Body of pancreas (tissue), 4 donors: ENCODE measurements at regions not wholly inside any gene's neighbourhood (a gene's known extent, or its start where the extent isn't known, plus 50 kb on each side); places are given as distances from the start of the nearest gene placed in this dataset.
A peak's percentile ranks its signal among the peaks of the same experiment; 100 is the strongest.
"Not testable (repeated sequence)": the region's sequence is repeated elsewhere in the genome, so short reads cannot be mapped to it uniquely, and the experiment has no call there.

Experiments
- ATAC-seq: fragments of 150-250 bp; one replicate; pipeline ENCODE4 v1.9.1; 2016
- DNase-seq, 4 donors: peaks; one replicate each; pipeline ENCODE4 v3.0.0-alpha.2; 2019
- H3K27ac ChIP-seq, 4 donors: fragments of 200-600 bp; sonication (generic); 1 replicate in 3 of 4; 2 replicates in 1 of 4; pipeline versions ENCODE4 v1.5.1 to v1.6.1; 2016 to 2019; ENCODE audit warnings: mild to moderate bottlenecking in 1 of 4, mixed read lengths in 1 of 4, moderate library complexity in 1 of 4
- H3K27me3 ChIP-seq, 2 donors: fragments of 200-600 bp; sonication (generic); one replicate each; pipeline ENCODE4 v1.6.0; 2016; ENCODE audit warnings: mild to moderate bottlenecking in 1 of 2
- H3K36me3 ChIP-seq, 2 donors: fragments of 200-600 bp; sonication (generic); replicated peaks in 1 of 2; 2 replicates each; pipeline ENCODE4 v1.5.1; 2016; ENCODE audit warnings: low read depth in 2 of 2; ENCODE audit not compliant: insufficient read depth in 1 of 2
- H3K4me1 ChIP-seq: fragments of 200-600 bp; sonication (generic); one replicate; pipeline ENCODE4 v1.6.0; 2016
- H3K4me3 ChIP-seq, 2 donors: fragments of 200-600 bp; sonication (generic); 1 replicate in 1 of 2; 2 replicates in 1 of 2; pipeline ENCODE4 v1.5.1; 2016 to 2019
- H3K9me3 ChIP-seq, 3 donors: fragments of 200-600 bp; sonication (generic); 1 replicate in 2 of 3; 2 replicates in 1 of 3; pipeline ENCODE4 v1.5.1; 2016
- WGBS, 2 donors: methylation state at CpG; one replicate each; pipeline ENCODE4 v1.1.5; 2017; 5-methylcytosine and 5-hydroxymethylcytosine counted together
- intact Hi-C: fragments of 100-400 bp; cut with DNase I; formaldehyde crosslinking; loops from one replicate; pipeline ENCODE4 v1.15.1; 2023
- TF ChIP-seq, protein P1 (sequence below), 7 experiments: fragments of 450-650 bp in 4 of 7; fragments of 200-600 bp in 3 of 7; sonication (generic) in 3 of 7; IDR thresholded peaks; one replicate each; pipeline ENCODE4 v1.5.1; 2016 to 2019; ENCODE audit warnings: antibody characterized with exemption in 7 of 7

GRCh38 chr9:63816751-63817621 lies 1468.0 kb downstream of the FOXD4L5 start:
- DNase-seq (peak; percentile 76 to 90 (median 86)), ATAC-seq (peak; percentile 74)
- TF ChIP-seq, protein P1, sequence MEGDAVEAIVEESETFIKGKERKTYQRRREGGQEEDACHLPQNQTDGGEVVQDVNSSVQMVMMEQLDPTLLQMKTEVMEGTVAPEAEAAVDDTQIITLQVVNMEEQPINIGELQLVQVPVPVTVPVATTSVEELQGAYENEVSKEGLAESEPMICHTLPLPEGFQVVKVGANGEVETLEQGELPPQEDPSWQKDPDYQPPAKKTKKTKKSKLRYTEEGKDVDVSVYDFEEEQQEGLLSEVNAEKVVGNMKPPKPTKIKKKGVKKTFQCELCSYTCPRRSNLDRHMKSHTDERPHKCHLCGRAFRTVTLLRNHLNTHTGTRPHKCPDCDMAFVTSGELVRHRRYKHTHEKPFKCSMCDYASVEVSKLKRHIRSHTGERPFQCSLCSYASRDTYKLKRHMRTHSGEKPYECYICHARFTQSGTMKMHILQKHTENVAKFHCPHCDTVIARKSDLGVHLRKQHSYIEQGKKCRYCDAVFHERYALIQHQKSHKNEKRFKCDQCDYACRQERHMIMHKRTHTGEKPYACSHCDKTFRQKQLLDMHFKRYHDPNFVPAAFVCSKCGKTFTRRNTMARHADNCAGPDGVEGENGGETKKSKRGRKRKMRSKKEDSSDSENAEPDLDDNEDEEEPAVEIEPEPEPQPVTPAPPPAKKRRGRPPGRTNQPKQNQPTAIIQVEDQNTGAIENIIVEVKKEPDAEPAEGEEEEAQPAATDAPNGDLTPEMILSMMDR (IDR thresholded peaks at IDR 0.05) = no peak
- WGBS, 2 donors = 9 to 11% methylated on average over 36 of the region's 36 CpGs
- Histone ChIP-seq H3K27ac (no peak overlapping the region), H3K4me3 (no peak overlapping the region), H3K4me1 (no peaks in the 10 kb centered on the region), H3K27me3 (peaks cover 0 to 10% of the 10 kb centered on the region in 2 donors), H3K36me3 (no peaks in the 10 kb centered on the region), H3K9me3 (peaks cover 0 to under 1% (median 0%) of the 10 kb centered on the region in 3 donors)
- intact Hi-C loops = no loop called here

GRCh38 chr9:63814970-63815669 lies 1469.9 kb downstream of the FOXD4L5 start:
- H3K9me3 ChIP-seq = not testable (repeated sequence)

GRCh38 chr9:63813391-63814021 lies 1471.5 kb downstream of the FOXD4L5 start:
- H3K4me1 ChIP-seq, intact Hi-C loops, H3K27ac ChIP-seq, H3K4me3 ChIP-seq, H3K36me3 ChIP-seq, ATAC-seq, DNase-seq, H3K9me3 ChIP-seq: not testable (repeated sequence)
- peaks cover 0 to 10% of the 10 kb centered on the region in 2 donors for H3K27me3 ChIP-seq
- WGBS, 2 donors = 20 to 24% methylated on average over 18 to 39 of the region's 39 CpGs

More at GRCh38 chr9:63814970-63815669, 1469.9 kb downstream of the FOXD4L5 start:
- H3K27ac ChIP-seq, H3K4me1 ChIP-seq, H3K4me3 ChIP-seq, intact Hi-C loops, H3K36me3 ChIP-seq, ATAC-seq, DNase-seq: not testable (repeated sequence)
- peaks cover 0 to 10% of the 10 kb centered on the region in 2 donors for H3K27me3 ChIP-seq
- WGBS, 2 donors = 16 to 26% methylated on average over 7 to 31 of the region's 52 CpGs

GRCh38 chr9:63812822-63813221 lies 1472.2 kb downstream of the FOXD4L5 start:
- H3K27ac ChIP-seq, H3K9me3 ChIP-seq, intact Hi-C loops, DNase-seq, H3K36me3 ChIP-seq, H3K4me3 ChIP-seq, H3K4me1 ChIP-seq: not testable (repeated sequence)
- peaks cover 0 to 10% of the 10 kb centered on the region in 2 donors for H3K27me3 ChIP-seq
- 18 to 31% methylated on average over 13 to 34 of the region's 34 CpGs for WGBS, 2 donors
- peak; percentile 63 for ATAC-seq

DNA sequence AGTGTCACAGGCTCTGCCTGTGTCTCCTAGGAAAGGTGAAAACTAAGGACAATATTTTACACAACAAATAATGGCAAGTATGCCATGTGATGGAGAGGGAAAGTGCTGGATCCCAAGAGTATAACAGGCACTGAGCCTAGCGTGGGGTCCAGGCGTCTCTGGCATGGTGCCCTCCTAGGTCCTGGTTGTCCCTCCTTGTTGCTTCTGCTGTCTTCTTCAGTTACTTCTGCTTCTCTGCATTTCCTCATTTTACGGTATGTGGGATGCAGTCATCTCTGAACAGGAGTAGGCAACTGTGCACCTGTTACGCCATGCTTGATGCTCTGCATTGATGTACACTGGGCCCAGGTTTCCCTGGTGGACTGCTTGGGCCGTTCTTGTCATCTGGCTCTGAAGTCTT lies 1480.8 kb downstream of the FOXD4L5 start:
- H3K4me1 ChIP-seq, DNase-seq, H3K27me3 ChIP-seq, H3K4me3 ChIP-seq, H3K9me3 ChIP-seq, ATAC-seq, intact Hi-C loops, H3K27ac ChIP-seq, H3K36me3 ChIP-seq: not testable (repeated sequence)
- 35 to 36% methylated on average over 5 of the region's 5 CpGs for WGBS, 2 donors

DNA sequence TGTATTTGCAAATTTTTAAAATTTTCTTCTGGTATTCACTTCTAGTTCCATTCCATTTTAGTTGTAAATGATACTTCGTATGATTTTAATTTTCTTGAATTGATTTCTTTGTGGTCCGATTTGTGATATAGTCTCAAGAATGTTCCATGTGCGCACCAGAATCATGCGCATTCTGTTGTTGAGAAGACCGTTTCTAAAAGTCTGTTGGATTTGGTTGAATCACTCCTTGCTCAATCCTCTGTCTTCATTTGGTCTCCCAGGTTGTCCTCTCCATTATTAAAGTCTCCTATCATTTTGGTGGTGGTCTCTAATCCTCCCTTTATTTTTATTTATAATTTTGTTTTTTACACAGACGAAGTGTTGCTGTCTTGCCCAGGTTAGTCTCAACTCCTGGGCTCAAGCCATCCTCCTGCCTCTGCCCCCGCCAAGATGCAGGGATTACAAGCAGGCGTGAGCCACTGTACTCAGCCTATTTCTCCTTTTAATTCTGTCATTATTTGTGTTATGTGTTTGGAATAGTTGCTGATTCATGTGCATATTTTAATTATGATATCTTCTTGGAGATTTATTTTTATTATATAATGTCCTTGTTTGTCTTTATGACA lies 1490.8 kb downstream of the FOXD4L5 start:
- H3K27ac ChIP-seq, intact Hi-C loops, ATAC-seq, H3K36me3 ChIP-seq, DNase-seq, H3K9me3 ChIP-seq, H3K4me3 ChIP-seq, H3K4me1 ChIP-seq, H3K27me3 ChIP-seq: not testable (repeated sequence)
- WGBS, 2 donors = 46 to 48% methylated on average over 8 of the region's 8 CpGs

- H3K36me3 ChIP-seq, H3K27me3 ChIP-seq, DNase-seq, H3K4me3 ChIP-seq, H3K27ac ChIP-seq, ATAC-seq, H3K4me1 ChIP-seq, H3K9me3 ChIP-seq, intact Hi-C loops: not testable (repeated sequence)
- WGBS, 2 donors = 11 to 21% methylated on average over 3 of the region's 3 CpGs
Measured at GRCh38 chr9:63787454-63787853, 1497.6 kb downstream of the FOXD4L5 start.

GRCh38 chr9:63785059-63785458 lies 1500.0 kb downstream of the FOXD4L5 start:
- ATAC-seq, DNase-seq, H3K27me3 ChIP-seq, H3K4me1 ChIP-seq, H3K4me3 ChIP-seq, H3K9me3 ChIP-seq, intact Hi-C loops, H3K27ac ChIP-seq, H3K36me3 ChIP-seq: not testable (repeated sequence)
- 58 to 73% methylated on average over 15 of the region's 15 CpGs for WGBS, 2 donors

DNA sequence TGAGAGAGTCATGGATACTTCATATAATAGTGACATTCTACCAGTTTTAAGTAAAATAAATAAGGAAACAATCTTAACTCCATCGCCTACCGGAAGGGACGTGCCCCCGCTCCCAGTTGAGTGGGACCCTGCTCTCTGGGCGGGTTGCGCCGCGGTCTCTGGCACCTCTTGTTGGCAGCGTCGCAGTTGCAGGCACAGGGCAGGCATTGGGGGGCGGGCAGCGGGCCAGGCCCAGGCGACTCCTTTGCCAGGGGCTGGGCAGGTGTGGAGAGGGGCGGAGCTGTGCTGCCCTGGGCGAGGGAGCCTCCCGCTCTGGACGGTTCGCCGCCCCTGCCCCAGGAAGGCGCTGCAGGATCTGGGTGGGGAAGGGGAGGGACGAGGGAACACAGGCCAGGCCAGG lies 1500.6 kb downstream of the FOXD4L5 start:
- 50 to 53% methylated on average over 10 to 16 of the region's 21 CpGs for WGBS, 2 donors
- H3K9me3 ChIP-seq, H3K36me3 ChIP-seq, intact Hi-C loops, H3K27ac ChIP-seq, H3K4me3 ChIP-seq, H3K27me3 ChIP-seq, DNase-seq, ATAC-seq, H3K4me1 ChIP-seq: not testable (repeated sequence)

DNA sequence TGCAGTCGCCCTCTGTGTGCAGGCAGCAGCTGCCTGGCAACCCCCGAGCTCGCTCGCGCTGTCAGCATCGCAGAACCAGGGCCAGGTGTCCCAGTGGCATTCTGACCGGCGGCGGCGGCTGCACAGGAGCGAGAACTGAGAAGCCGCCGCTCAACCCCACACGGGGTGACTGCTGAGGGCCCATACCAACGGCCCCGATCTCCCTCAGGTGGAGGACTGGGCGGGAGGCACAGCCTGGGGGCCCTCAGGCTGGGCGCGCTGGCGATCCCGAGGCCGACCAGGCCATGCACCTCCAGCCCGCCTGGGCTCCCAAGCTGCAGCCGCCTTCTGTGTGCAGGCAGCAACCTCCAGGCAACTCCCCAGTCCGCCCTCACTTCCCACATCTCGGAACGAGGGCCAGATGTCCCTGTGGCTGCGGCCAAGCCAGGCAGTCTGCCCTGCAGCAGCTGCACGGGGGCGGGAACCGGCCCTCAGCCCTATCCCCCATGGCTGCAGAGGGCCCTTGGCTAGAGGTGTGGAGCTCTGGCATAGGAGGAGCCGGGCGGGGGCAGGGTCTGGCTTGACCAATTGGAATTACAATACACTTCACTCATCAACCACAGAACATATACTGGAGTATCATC lies 1503.1 kb downstream of the FOXD4L5 start:
- intact Hi-C loops, DNase-seq, ATAC-seq, H3K4me3 ChIP-seq, H3K4me1 ChIP-seq, H3K9me3 ChIP-seq, H3K27ac ChIP-seq, H3K36me3 ChIP-seq, H3K27me3 ChIP-seq: not testable (repeated sequence)
- WGBS, 2 donors = 0 to 13% methylated on average over 1 to 21 of the region's 33 CpGs
